IMR-90 (cell line): ENCODE measurements at regions not wholly inside any gene's neighbourhood (a gene's known extent, or its start where the extent isn't known, plus 50 kb on each side); places are given as distances from the start of the nearest gene placed in this dataset.

ENCODE experiments used
- BHLHE40 ChIP-seq: fragments of 150-350 bp; IDR thresholded peaks from 2 replicates; pipeline ENCODE4 v1.6.1; 2016; ENCODE audit warnings: mild to moderate bottlenecking, low read depth, low read length
- MXI1 ChIP-seq: IDR thresholded peaks from 2 replicates; pipeline ENCODE4 v1.6.1; 2012; ENCODE audit warnings: low read depth, mild to moderate bottlenecking, low read length, moderate library complexity, borderline replicate concordance
- RAD21 ChIP-seq: IDR thresholded peaks from 2 replicates; pipeline ENCODE4 v1.6.1; 2012; ENCODE audit warnings: low read length, improper control_type of control experiment
- TF ChIP-seq, protein P1 (sequence below): conservative IDR thresholded peaks from 2 replicates; pipeline ENCODE4 v1.5.1; 2012; ENCODE audit warnings: mild to moderate bottlenecking, low read depth, low read length, improper control_type of control experiment
- TF ChIP-seq, protein P2 (sequence below): fragments of 150-350 bp; IDR thresholded peaks from 2 replicates; pipeline ENCODE4 v1.6.1; 2016; ENCODE audit warnings: low read depth, mild to moderate bottlenecking, low read length, moderate library complexity, borderline replicate concordance

DNA sequence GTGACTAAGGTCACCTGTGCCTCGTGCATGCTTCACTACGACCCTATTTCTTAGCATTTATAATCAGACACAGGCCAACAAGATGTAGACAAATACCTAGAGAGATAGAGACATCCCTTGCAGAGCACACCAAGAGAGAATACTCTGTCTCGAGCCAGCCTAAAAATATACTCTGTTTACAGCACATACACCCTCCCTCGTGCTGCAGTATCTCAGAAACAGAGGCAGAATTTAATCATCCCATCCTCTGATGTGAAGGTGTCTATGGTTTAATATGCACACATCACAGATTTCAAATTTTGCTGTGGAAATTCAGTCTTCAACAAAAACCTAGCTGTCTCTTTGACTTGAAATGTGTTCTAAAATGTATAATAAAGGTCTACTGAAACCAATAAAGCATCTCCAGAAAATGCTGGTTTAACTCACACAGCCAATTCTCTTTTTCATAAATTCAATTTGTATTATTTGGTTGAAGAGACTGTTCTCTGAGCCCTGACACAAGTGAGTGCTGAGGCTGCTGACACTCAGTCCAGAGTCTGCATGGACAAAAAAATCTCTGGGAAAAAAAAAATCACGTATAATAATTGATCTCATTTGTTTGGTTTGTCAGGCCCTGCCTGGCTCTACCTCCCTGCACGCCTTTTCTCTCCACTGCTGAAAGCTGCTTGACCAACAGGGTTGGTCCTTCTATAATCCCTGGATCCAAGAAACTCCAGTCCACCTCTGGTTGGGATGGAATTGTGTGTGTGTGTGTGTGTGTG, 142.0 kb upstream of the FSHR start:
- TF ChIP-seq RAD21 (no peak), BHLHE40 (no peak), MXI1 (no peak)
- TF ChIP-seq, protein P1, sequence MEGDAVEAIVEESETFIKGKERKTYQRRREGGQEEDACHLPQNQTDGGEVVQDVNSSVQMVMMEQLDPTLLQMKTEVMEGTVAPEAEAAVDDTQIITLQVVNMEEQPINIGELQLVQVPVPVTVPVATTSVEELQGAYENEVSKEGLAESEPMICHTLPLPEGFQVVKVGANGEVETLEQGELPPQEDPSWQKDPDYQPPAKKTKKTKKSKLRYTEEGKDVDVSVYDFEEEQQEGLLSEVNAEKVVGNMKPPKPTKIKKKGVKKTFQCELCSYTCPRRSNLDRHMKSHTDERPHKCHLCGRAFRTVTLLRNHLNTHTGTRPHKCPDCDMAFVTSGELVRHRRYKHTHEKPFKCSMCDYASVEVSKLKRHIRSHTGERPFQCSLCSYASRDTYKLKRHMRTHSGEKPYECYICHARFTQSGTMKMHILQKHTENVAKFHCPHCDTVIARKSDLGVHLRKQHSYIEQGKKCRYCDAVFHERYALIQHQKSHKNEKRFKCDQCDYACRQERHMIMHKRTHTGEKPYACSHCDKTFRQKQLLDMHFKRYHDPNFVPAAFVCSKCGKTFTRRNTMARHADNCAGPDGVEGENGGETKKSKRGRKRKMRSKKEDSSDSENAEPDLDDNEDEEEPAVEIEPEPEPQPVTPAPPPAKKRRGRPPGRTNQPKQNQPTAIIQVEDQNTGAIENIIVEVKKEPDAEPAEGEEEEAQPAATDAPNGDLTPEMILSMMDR = no peak
- TF ChIP-seq, protein P2, sequence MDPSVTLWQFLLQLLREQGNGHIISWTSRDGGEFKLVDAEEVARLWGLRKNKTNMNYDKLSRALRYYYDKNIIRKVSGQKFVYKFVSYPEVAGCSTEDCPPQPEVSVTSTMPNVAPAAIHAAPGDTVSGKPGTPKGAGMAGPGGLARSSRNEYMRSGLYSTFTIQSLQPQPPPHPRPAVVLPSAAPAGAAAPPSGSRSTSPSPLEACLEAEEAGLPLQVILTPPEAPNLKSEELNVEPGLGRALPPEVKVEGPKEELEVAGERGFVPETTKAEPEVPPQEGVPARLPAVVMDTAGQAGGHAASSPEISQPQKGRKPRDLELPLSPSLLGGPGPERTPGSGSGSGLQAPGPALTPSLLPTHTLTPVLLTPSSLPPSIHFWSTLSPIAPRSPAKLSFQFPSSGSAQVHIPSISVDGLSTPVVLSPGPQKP = no peak
